Neural cell (in vitro differentiated cells): ENCODE measurements at regions not wholly inside any gene's neighbourhood (a gene's known extent, or its start where the extent isn't known, plus 50 kb on each side); places are given as distances from the start of the nearest gene placed in this dataset.

ENCODE experiments used
- POLR2AphosphoS5 ChIP-seq: IDR thresholded peaks from 2 replicates; pipeline ENCODE4 v1.6.1; 2012
- TF ChIP-seq, protein P1 (sequence below): fragments of 450-650 bp; IDR thresholded peaks from 2 replicates; pipeline ENCODE4 v1.5.1; 2014; ENCODE audit warnings: antibody characterized with exemption, mild to moderate bottlenecking, moderate library complexity; ENCODE audit not compliant: poor library complexity, severe bottlenecking

DNA sequence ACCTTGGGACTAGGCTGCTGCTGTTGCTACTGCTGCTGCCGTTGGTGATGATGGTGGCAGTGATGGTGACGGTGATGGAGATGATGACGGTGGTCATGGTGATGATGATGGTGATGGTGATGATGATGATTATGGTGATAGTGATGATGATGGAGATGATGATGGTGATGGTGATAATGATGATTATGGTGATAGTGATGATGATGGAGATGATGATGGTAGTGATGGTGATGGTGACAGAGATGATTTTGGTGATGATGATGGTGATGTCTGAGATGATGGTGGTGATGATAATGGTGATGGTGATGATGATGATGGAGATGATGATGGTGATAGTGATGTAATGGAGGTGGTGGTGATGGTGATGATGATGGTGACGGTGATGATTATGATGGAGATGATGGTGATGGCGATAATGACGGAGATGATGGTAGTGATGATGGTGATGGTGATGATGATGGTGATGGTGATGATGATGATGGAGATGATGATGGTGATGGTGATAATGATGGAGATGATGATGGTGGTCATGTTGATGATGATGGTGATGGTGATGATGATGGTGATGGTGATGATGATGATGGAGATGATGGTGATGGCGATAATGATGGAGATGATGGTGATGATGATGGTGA, 156.8 kb upstream of the PWP1 start:
- TF ChIP-seq POLR2AphosphoS5, result no peak
- TF ChIP-seq, protein P1, sequence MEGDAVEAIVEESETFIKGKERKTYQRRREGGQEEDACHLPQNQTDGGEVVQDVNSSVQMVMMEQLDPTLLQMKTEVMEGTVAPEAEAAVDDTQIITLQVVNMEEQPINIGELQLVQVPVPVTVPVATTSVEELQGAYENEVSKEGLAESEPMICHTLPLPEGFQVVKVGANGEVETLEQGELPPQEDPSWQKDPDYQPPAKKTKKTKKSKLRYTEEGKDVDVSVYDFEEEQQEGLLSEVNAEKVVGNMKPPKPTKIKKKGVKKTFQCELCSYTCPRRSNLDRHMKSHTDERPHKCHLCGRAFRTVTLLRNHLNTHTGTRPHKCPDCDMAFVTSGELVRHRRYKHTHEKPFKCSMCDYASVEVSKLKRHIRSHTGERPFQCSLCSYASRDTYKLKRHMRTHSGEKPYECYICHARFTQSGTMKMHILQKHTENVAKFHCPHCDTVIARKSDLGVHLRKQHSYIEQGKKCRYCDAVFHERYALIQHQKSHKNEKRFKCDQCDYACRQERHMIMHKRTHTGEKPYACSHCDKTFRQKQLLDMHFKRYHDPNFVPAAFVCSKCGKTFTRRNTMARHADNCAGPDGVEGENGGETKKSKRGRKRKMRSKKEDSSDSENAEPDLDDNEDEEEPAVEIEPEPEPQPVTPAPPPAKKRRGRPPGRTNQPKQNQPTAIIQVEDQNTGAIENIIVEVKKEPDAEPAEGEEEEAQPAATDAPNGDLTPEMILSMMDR, result no peak
